ENCODE measurements at regions not wholly inside any gene's neighbourhood (a gene's known extent, or its start where the extent isn't known, plus 50 kb on each side); places are given as distances from the start of the nearest gene placed in this dataset.
"Not testable (repeated sequence)": the region's sequence is repeated elsewhere in the genome, so short reads cannot be mapped to it uniquely, and the experiment has no call there.

DNA sequence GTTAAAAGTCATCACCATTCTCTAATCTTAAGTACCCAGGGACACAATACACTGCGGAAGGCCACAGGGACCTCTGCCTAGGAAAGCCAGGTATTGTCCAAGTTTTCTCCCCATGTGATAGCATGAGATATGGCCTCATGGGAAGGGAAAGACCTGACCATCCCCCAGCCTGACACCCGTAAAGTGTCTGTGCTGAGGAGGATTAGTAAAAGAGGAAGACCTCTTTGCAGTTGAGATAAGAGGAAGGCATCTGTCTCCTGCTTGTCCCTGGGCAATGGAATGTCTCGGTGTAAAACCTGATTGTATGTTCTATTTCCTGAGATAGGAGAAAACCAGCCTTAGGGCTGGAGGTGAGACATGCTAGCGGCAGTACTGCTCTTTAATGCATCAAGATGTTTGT lies 1398.1 kb downstream of the UQCRFS1 start:
- not testable (repeated sequence) for TF ChIP-seq EZH2 (IDR thresholded peaks at IDR 0.05; ENCODE audit: borderline replicate concordance, low read length)
- TF ChIP-seq, protein P1, sequence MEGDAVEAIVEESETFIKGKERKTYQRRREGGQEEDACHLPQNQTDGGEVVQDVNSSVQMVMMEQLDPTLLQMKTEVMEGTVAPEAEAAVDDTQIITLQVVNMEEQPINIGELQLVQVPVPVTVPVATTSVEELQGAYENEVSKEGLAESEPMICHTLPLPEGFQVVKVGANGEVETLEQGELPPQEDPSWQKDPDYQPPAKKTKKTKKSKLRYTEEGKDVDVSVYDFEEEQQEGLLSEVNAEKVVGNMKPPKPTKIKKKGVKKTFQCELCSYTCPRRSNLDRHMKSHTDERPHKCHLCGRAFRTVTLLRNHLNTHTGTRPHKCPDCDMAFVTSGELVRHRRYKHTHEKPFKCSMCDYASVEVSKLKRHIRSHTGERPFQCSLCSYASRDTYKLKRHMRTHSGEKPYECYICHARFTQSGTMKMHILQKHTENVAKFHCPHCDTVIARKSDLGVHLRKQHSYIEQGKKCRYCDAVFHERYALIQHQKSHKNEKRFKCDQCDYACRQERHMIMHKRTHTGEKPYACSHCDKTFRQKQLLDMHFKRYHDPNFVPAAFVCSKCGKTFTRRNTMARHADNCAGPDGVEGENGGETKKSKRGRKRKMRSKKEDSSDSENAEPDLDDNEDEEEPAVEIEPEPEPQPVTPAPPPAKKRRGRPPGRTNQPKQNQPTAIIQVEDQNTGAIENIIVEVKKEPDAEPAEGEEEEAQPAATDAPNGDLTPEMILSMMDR (conservative IDR thresholded peaks at IDR 0.05 in 1 of 2, IDR thresholded peaks at IDR 0.05 in 1 of 2; ENCODE audit: extremely low read depth in 1 of 2, insufficient read depth in 1 of 2, low read depth in 1 of 2, low read length in 2 of 2), result not testable (repeated sequence)

Measured in mammary epithelial cell (primary cell).